ENCODE measurements at regions not wholly inside any gene's neighbourhood (a gene's known extent, or its start where the extent isn't known, plus 50 kb on each side); places are given as distances from the start of the nearest gene placed in this dataset.

- H3K4me3 ChIP-seq, result no peak overlapping the region
- peak overlapping the region in 1 of 21 experiments; percentile 0 for H3K27ac ChIP-seq
These were observed 54.2 kb downstream of the S1PR1 start for GRCh38 chr1:101290922-101291561.

DNA sequence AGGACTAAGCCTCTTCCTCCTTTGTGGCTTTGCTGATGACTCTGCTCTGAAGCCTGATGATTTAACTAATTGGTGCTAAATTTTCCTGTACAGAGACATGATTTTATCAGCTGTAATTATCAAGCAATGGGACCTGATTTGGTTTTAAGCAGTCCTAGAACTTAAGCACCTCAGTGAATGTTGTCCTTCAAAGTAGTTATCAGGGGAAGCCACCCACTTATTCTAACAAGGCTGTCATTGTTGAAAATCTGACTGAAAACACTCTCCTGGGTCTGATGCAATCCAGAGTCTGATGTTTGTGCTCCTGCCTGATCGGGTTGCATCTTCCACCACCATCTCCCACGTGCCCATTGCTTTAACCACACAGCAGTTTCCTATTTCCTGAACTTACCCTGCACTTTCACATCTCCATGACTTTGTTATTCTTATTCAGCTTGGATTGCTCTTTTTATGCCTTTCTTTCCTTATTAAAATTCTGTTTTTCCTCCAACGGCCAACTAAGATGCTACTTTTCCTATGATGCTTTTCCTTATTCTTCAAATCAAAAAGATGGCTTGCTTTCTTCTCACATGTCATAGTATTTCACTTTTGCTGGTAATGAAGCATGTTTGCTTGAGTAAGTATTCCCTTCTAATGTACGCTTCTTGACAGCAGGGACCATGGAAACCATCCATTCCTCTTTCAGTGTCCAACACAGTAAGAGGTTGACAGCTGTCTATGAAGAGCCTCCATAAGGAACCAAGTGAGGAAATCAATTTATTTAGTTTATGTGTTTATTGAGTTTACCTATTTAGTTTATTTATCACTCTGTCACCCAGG lies 55.0 kb downstream of the S1PR1 start:
- Histone ChIP-seq H3K4me3 (no peak overlapping the region), H3K27ac (peak overlapping the region in 1 of 21 experiments; percentile 0)

GRCh38 chr1:101293461-101294051 lies 56.7 kb downstream of the S1PR1 start:
- Histone ChIP-seq H3K4me3 (no peak overlapping the region), H3K27ac (no peak overlapping the region)

DNA sequence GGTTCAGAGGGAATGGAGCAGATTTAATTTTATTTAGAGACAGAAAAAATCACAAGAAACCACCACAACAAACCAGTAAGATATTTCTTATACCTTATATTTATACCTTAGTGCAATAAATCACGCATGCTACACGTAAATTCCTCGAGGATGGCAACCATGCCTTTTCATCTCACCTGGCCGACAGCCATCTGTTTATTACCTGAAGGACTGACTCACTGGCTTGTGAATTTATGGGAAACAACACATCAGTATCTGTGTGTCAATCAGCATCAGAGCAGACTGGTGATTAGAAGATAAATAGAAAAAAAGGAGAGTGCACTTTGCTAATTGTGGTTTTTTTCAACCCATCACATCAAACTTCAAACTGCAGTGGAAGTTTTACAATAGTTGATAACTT lies 58.4 kb downstream of the S1PR1 start:
- H3K27ac ChIP-seq, result no peak overlapping the region
- no peak overlapping the region for H3K4me3 ChIP-seq

GRCh38 chr1:101298663-101299062 lies 61.8 kb downstream of the S1PR1 start:
- no peak overlapping the region for H3K4me3 ChIP-seq
- H3K27ac ChIP-seq, result no peak overlapping the region

DNA sequence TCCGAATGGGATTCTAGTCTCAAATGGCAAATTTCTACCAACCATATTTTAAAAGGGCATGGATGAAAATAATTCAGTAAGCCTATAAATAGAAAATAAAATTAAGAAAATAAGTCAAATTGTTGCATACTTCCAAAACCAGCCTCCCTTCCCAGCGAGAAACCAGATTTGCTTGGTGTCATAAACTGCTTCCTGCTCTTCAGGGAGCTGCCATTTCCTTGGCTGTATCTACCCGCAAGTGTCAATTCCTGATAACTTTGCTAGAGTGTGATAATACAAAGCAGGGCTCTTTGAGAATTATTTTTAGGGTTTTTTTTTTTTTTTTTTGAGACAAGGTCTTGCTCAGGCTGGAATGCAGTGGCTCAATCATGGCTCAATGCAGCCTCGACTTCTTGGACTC lies 62.3 kb downstream of the S1PR1 start:
- H3K4me3 ChIP-seq, result no peak overlapping the region
- peak overlapping the region in 2 of 21 experiments; percentile 17 to 28 for H3K27ac ChIP-seq

- H3K27ac ChIP-seq, result no peak overlapping the region
- H3K4me3 ChIP-seq, result no peak overlapping the region
These were observed 62.9 kb downstream of the S1PR1 start for GRCh38 chr1:101299710-101300109.

DNA sequence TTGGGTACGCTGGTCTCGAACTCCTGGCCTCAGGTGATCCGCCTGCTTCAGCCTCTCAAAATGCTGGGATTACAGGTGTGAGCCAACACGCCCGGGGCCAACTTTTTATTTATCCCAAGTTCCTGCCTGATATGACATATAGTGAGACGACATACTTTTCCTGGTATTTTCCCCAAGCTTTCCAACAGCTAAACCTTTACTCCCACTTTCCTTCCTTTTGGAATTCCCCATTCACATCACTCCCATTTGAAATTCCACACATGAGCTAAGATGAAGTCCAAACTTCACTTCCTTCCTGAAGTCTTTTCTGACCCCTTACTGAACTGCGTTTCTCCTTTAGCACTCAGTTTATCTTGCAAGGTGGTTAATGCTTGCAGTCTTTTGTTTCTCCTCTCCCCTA lies 64.1 kb downstream of the S1PR1 start:
- no peak overlapping the region for H3K4me3 ChIP-seq
- H3K27ac ChIP-seq, result no peak overlapping the region

DNA sequence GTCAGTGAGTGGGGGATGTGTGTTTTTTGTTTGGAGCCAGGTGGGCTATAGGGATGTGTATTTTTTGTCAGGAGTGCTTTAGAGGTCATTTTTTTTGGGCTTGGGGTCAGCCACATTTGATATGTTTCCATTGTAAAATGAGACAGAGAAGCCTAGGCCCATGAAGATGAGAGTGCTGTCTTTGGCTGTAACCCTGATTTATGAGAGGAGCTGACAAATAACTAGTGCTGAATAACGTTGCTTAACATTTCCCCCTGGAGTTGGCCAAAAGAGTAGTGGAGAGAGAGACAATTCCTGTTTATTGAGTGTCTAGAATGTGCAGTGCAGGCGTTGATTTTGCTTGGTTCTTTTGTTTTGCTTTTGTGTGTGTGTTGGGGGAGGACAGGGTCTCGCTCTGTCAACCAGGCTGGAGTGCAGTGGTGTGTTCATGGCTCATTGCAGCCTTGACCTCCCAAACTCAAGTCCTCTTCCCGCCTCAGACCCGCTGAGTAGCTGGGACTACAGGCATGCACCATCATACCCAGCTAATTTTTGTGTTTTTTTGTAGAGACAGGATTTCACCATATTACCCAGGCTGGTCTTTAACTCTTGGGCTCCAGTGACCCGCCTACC lies 64.7 kb downstream of the S1PR1 start:
- Histone ChIP-seq H3K4me3 (no peak overlapping the region), H3K27ac (peak overlapping the region in 1 of 21 experiments; percentile 57)

GRCh38 chr1:101302831-101303511 lies 66.2 kb downstream of the S1PR1 start:
- Histone ChIP-seq H3K4me3 (no peak overlapping the region), H3K27ac (peak overlapping the region in 1 of 21 experiments; percentile 18)

GRCh38 chr1:101307985-101308689 lies 71.3 kb downstream of the S1PR1 start:
- Histone ChIP-seq H3K27ac (peak overlapping the region in 5 of 21 experiments; percentile 12 to 80 (median 49)), H3K4me3 (no peak overlapping the region)

DNA sequence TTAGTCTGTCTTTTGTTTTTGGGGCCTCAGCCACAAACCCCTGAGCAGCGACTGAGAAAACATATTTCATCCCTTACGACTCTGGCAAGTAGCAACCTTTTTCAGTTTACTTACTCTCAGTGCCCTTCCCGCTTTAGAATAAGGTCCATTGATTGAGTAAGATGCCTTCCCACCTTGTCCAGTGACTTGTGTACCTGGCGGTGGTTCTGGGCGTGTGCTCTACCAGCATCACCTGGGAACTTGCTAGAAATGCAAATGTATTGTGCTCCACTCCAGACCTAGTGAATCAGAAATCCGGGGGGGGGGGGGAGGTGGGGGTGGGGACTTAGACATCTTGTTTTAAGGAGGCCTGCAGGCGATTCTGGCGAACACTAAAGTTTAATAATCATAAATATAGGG lies 72.1 kb downstream of the S1PR1 start:
- Histone ChIP-seq H3K27ac (peak overlapping the region in 7 of 21 experiments; percentile 17 to 80 (median 49)), H3K4me3 (no peak overlapping the region)

GRCh38 chr1:101309334-101310311 lies 72.8 kb downstream of the S1PR1 start:
- Histone ChIP-seq H3K4me3 (peak overlapping the region in 6 of 7 experiments; percentile 5 to 38 (median 20)), H3K27ac (peak overlapping the region in 9 of 21 experiments; percentile 0 to 80 (median 56))

GRCh38 chr1:101310506-101310905 lies 73.7 kb downstream of the S1PR1 start:
- Histone ChIP-seq H3K27ac (peak overlapping the region in 5 of 21 experiments; percentile 0 to 80 (median 74)), H3K4me3 (no peak overlapping the region)

DNA sequence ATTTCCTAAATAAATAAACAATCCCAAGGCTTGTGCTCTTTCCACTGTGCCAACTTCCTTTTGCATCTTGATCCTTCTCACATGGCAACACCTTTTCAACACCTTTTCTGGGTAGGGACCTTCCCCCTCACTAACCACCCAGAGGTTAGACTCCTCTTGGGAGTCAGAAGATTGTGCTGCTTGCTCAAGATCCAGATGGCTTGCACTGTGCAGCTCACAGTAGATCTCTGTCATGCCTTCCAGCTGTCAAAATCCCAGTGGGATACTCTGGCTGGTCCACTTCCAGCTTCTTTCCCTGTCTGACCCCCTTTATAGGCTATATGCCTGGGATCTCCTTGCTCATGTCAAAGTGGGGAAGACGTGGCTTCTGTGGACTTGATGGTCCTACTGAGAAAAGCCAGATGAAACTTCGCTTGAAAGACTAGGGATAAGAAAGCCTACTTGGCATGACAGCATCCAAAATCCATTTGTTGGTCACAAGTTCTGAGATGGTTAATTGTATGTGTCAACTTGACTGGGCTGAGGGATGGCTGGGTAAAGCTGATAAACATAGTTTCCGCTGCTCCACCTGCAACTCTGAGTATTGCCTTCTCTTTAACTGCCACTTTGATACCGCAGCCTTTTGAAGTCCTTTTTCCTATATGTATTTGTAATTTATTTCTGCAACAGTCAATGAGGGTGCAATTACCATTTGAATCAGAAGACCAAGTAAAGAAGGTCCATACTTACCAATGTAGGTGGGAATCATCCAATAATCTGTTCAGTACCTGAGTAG lies 74.5 kb downstream of the S1PR1 start:
- no peak overlapping the region for H3K4me3 ChIP-seq
- H3K27ac ChIP-seq, result peak overlapping the region in 4 of 21 experiments; percentile 8 to 80 (median 76)

DNA sequence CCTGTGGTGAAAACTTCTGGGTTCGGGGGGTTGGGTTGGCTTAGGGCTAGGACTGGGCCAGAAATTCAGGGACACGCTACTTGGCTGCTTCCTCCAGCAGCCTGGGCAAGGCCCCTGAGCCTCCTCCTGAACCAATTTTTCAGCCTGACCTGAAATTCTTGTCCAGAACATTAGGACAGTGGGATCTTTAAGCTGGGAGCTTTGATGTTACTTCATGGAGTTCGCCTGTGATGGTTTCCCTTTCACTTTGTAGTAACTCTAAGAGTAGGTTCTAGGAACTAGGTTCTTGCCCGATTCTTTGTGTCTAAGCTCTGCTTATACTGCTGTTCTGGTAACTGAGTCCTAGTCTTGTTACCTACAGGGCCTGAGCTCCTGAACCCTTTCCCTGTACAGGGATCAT lies 75.3 kb downstream of the S1PR1 start:
- H3K4me3 ChIP-seq, result no peak overlapping the region
- H3K27ac ChIP-seq, result peak overlapping the region in 3 of 21 experiments; percentile 15 to 80 (median 17)

GRCh38 chr1:101313356-101313755 lies 76.5 kb downstream of the S1PR1 start:
- Histone ChIP-seq H3K4me3 (no peak overlapping the region), H3K27ac (no peak overlapping the region)

Measured in skin epidermis (tissue), 12 donors.